ENCODE measurements at regions not wholly inside any gene's neighbourhood (a gene's known extent, or its start where the extent isn't known, plus 50 kb on each side); places are given as distances from the start of the nearest gene placed in this dataset.

DNA sequence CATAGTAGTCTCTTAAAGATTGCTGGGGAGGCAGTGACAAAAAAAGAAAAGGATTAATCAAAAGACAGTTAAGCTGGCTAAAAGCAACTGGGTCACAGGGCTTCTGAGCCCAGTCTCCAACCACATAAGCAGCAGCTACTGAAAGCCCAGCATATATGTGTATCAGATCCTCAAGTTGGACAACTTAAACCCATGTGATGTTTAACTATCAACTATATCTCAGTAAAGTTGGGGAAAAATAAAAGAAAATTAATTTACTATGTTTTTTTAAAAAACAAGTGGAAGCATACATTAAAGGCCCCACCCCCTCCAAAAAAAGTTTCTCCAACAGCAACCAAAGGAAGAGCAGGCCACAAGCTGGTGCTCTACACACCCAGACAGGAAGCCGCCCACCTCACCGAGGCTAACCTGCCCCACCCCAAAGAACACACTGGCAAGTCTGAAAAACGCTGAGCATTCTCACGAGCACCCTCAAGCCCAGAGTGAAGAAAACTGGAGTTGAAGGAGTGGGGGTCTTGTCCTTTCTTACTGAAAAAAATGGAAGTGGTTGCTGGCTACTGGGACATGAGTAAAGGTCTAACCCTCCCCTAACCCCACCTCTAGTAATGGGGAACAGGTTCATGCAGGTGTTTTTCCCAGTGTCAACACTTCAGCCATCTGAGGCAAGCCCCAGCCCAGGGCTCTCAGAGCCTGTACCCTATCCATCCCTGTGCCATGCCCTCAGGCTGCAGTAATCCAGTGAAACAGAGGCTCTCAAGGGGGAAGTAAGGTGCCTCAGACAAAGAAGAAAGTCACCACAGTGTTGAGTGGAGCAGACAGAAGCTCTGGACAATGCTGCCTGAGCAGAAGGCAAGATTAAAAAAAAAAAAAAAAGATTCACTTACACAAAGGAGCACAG lies 106.3 kb downstream of the GYPC start:
- Mint-ChIP-seq H3K4me3 (ENCODE audit: unreplicated experiment) (no peak overlapping the region), H3K9me3 (ENCODE audit: low read depth) (no peaks in the 10 kb centered on the region), H3K36me3 (ENCODE audit: low read depth) (no peaks in the 10 kb centered on the region), H3K27ac (ENCODE audit: unreplicated experiment) (no peak overlapping the region), H3K4me1 (ENCODE audit: low read depth) (peaks cover 2% of the 10 kb centered on the region), H3K27me3 (ENCODE audit: low read depth) (peaks cover 28% of the 10 kb centered on the region)
- no peak for TF ChIP-seq CTCF (IDR thresholded peaks at IDR 0.05)
- DNase-seq (ENCODE audit: low spot score) = no peak

DNA sequence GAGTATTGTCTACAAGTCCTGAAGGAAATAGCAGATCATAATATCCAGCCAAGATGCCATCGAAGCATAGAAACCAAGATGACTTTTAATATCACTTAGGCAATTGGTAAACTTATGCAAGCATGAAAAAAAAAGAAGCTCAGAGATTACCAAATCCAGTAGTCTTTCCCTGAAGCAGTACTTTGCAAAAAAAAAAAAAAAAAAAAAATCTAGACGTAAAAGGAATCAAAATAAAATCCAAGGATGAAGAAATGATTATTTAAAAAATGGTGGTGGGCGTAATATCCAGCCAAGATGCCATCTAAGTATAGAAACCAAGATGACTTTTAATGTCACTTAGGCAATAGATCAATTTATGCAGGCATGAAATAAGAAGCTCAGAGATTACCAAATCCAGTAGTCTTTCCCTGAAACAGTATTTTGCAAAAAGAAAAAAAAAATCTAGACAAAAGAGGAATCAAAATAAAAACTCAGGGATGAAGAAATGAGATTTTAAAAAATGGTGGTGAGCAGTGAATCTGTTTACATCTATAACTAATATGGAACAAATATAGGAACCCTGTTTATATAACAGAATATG lies 108.8 kb downstream of the GYPC start:
- Mint-ChIP-seq H3K27me3 (ENCODE audit: low read depth) (peaks cover 24% of the 10 kb centered on the region), H3K36me3 (ENCODE audit: low read depth) (no peaks in the 10 kb centered on the region), H3K4me1 (ENCODE audit: low read depth) (peaks cover 2% of the 10 kb centered on the region), H3K9me3 (ENCODE audit: low read depth) (no peaks in the 10 kb centered on the region), H3K4me3 (ENCODE audit: unreplicated experiment) (no peak overlapping the region), H3K27ac (ENCODE audit: unreplicated experiment) (no peak overlapping the region)
- TF ChIP-seq CTCF (IDR thresholded peaks at IDR 0.05) = no peak
- DNase-seq (ENCODE audit: low spot score) = no peak

DNA sequence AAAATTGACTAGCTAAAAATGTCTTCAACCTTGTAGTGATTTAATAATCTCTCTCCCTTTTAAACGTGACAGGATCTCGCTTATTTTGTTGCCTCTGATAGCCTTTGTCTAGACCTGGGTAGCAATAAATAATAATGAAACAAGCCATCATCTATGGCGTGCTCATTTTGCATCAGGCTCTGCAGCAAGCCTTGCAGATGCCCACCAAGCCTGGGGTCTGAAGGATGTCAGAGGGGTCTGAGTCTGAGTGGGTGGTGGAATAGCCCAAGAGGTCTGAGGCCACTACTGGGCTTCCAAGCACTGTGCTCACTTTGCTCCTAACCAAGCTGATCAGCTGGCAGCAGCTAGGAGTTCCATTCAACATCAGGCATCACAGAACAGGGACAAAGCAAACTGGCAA lies 109.4 kb downstream of the GYPC start:
- Mint-ChIP-seq H3K27ac (ENCODE audit: unreplicated experiment) (no peak overlapping the region), H3K4me1 (ENCODE audit: low read depth) (peaks cover 2% of the 10 kb centered on the region), H3K36me3 (ENCODE audit: low read depth) (peaks cover 2% of the 10 kb centered on the region), H3K27me3 (ENCODE audit: low read depth) (peaks cover 30% of the 10 kb centered on the region), H3K4me3 (ENCODE audit: unreplicated experiment) (no peak overlapping the region), H3K9me3 (ENCODE audit: low read depth) (no peaks in the 10 kb centered on the region)
- TF ChIP-seq CTCF (IDR thresholded peaks at IDR 0.05) = no peak
- no peak for DNase-seq (ENCODE audit: low spot score)

- DNase-seq (ENCODE audit: low spot score) = no peak
- Mint-ChIP-seq H3K9me3 (ENCODE audit: low read depth) (no peaks in the 10 kb centered on the region), H3K36me3 (ENCODE audit: low read depth) (peaks cover 2% of the 10 kb centered on the region), H3K4me3 (ENCODE audit: unreplicated experiment) (no peak overlapping the region), H3K27ac (ENCODE audit: unreplicated experiment) (no peak overlapping the region), H3K27me3 (ENCODE audit: low read depth) (peaks cover 40% of the 10 kb centered on the region), H3K4me1 (ENCODE audit: low read depth) (peaks cover 2% of the 10 kb centered on the region)
- no peak for TF ChIP-seq CTCF (IDR thresholded peaks at IDR 0.05)
Measured at GRCh38 chr2:126766295-126766968, 110.5 kb downstream of the GYPC start.

- DNase-seq (ENCODE audit: low spot score) = no peak
- Mint-ChIP-seq H3K27me3 (ENCODE audit: low read depth) (peaks cover 42% of the 10 kb centered on the region), H3K27ac (ENCODE audit: unreplicated experiment) (no peak overlapping the region), H3K36me3 (ENCODE audit: low read depth) (peaks cover 2% of the 10 kb centered on the region), H3K9me3 (ENCODE audit: low read depth) (no peaks in the 10 kb centered on the region), H3K4me1 (ENCODE audit: low read depth) (peaks cover 2% of the 10 kb centered on the region), H3K4me3 (ENCODE audit: unreplicated experiment) (no peak overlapping the region)
- no peak for TF ChIP-seq CTCF (IDR thresholded peaks at IDR 0.05)
Measured at GRCh38 chr2:126766969-126767296, 111.0 kb downstream of the GYPC start.
